ENCODE measurements at regions not wholly inside any gene's neighbourhood (a gene's known extent, or its start where the extent isn't known, plus 50 kb on each side); places are given as distances from the start of the nearest gene placed in this dataset.

DNA sequence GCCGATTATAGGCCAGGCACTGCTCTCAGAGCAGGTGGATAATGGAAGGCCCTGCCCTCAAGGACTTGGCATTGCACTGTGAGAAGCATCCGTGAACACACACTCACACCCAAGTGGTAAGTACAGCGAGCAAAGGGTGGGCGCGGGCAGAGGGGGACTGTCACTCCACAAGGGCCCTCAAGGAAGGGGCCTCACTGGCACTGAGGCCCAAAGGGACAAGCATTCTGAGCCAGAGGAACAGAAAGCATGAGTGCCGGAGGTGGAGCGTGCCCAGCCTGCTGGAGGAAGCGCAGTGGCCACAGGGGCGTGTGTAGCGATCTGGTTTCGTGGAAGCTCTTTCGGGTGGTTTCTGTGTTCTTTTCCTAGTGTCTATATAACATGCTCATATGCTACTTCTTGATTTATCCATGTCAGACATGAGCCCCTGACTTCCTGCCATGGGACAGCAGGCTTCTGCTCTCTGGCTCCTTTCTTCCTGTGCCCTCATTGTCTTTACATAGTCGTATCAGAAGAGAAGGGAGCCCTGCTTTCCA, 132.7 kb upstream of the ASB18 start:
- H3K27me3 ChIP-seq: no peaks in the 10 kb centered on the region
- DNase-seq: no peak
- no peaks in the 10 kb centered on the region for H3K4me1 ChIP-seq
- no peak overlapping the region for H3K27ac ChIP-seq
- no peaks in the 10 kb centered on the region for H3K36me3 ChIP-seq
- TF ChIP-seq POLR2A (IDR thresholded peaks at IDR 0.05): no peak
- TF ChIP-seq, protein P1, sequence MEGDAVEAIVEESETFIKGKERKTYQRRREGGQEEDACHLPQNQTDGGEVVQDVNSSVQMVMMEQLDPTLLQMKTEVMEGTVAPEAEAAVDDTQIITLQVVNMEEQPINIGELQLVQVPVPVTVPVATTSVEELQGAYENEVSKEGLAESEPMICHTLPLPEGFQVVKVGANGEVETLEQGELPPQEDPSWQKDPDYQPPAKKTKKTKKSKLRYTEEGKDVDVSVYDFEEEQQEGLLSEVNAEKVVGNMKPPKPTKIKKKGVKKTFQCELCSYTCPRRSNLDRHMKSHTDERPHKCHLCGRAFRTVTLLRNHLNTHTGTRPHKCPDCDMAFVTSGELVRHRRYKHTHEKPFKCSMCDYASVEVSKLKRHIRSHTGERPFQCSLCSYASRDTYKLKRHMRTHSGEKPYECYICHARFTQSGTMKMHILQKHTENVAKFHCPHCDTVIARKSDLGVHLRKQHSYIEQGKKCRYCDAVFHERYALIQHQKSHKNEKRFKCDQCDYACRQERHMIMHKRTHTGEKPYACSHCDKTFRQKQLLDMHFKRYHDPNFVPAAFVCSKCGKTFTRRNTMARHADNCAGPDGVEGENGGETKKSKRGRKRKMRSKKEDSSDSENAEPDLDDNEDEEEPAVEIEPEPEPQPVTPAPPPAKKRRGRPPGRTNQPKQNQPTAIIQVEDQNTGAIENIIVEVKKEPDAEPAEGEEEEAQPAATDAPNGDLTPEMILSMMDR (IDR thresholded peaks at IDR 0.05): no peak
- no peaks in the 10 kb centered on the region for H3K9me3 ChIP-seq
- intact Hi-C loops (cut with DNase I): no loop called here
- no peak overlapping the region for H3K4me3 ChIP-seq
- ATAC-seq: no peak
- 90 to 93% (median 91%) methylated on average over 13 of the region's 13 CpGs for WGBS, 4 donors

DNA sequence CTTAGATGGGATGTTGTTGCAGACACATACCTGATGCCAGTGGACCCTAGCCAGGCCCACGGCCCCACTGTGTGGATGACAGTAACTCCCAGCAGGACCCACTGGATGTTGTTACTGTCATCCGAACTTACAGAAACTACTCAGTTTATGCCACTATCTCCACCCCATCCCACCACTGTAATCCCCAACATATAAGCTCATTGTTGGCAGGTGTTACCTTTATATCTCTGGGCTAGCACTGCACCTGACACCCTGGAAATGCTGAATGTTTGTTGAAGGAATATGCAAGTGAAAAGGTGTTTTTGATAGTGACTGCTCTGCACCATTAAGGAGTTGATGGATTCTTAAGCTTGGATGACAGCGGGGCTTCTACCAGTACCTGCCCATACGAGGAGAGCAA, 133.5 kb upstream of the ASB18 start:
- H3K4me3 ChIP-seq: no peak overlapping the region
- no peak overlapping the region for H3K27ac ChIP-seq
- H3K27me3 ChIP-seq: peaks cover 0 to 3% (median 0%) of the 10 kb centered on the region in 9 donors
- H3K4me1 ChIP-seq: no peaks in the 10 kb centered on the region
- 89 to 96% (median 95%) methylated on average over 4 of the region's 4 CpGs for WGBS, 4 donors
- no peaks in the 10 kb centered on the region for H3K9me3 ChIP-seq
- no peaks in the 10 kb centered on the region for H3K36me3 ChIP-seq
- ATAC-seq (no peak), DNase-seq (no peak)
- TF ChIP-seq, protein P1 (IDR thresholded peaks at IDR 0.05): no peak
- no peak for TF ChIP-seq POLR2A (IDR thresholded peaks at IDR 0.05)
- intact Hi-C loops (cut with DNase I): no loop called here

DNA sequence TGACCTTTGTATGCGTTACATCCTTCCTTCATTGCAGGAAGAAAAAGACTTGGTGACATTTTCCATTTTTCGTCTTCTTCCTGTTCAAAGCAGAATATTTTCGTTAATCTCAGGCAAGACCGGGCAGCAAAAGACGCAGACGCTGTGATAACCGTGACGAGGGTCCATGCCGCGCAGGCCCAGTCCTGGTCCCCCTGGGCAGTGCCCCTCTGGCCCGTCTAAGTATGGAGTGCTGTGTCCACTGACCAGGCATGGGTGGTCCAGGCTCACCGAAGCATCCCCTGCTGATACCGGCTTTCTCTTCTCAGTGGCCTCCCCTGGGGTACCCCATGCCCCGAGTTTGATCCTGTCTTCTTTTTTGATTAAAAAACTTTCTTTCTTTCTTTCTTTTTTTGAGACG, 135.2 kb upstream of the ASB18 start:
- DNase-seq: no peak
- H3K9me3 ChIP-seq: no peaks in the 10 kb centered on the region
- H3K27ac ChIP-seq: no peak overlapping the region
- no peak for ATAC-seq
- 89 to 97% (median 90%) methylated on average over 15 of the region's 15 CpGs for WGBS, 4 donors
- TF ChIP-seq, protein P1 (IDR thresholded peaks at IDR 0.05): no peak
- TF ChIP-seq POLR2A (IDR thresholded peaks at IDR 0.05): no peak
- H3K4me3 ChIP-seq: no peak overlapping the region
- intact Hi-C loops (cut with DNase I): no loop called here
- H3K27me3 ChIP-seq: peaks cover 0 to 3% (median 0%) of the 10 kb centered on the region in 9 donors
- H3K4me1 ChIP-seq: no peaks in the 10 kb centered on the region
- no peaks in the 10 kb centered on the region for H3K36me3 ChIP-seq

DNA sequence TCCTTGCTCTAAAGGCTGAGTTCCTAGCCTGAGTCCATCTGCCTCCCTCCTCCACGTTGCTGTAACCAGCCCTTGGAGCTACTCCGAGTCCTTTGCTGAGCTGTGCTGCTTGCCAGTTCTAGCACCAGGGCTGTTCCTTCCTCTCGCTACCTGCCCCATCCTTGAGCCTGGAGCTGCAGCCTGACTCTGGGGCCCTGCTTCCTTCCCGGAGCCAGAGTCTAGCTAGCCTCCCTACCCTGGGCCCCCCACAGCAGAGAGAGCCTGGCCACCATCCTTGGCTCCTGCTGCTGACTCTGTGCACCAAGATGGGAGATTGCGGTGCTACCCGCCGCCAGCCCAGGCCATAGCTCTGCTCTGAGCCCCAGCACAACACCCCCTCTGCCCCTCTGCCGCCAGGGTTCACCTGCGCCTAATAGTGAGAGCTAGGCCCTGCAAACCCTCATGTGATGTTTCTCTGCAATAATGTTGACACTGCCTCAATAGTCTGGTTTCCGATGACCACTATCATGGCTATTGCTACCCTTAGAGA, 135.9 kb upstream of the ASB18 start:
- no peak overlapping the region for H3K4me3 ChIP-seq
- 94 to 95% (median 94%) methylated on average over 10 of the region's 10 CpGs for WGBS, 4 donors
- no peak for ATAC-seq
- TF ChIP-seq, protein P1 (IDR thresholded peaks at IDR 0.05): no peak
- TF ChIP-seq POLR2A (IDR thresholded peaks at IDR 0.05): no peak
- intact Hi-C loops (cut with DNase I): no loop called here
- no peaks in the 10 kb centered on the region for H3K4me1 ChIP-seq
- no peaks in the 10 kb centered on the region for H3K9me3 ChIP-seq
- no peaks in the 10 kb centered on the region for H3K36me3 ChIP-seq
- DNase-seq: no peak
- peaks cover 0 to 3% (median 0%) of the 10 kb centered on the region in 9 donors for H3K27me3 ChIP-seq
- H3K27ac ChIP-seq: no peak overlapping the region
